ENCODE measurements at regions not wholly inside any gene's neighbourhood (a gene's known extent, or its start where the extent isn't known, plus 50 kb on each side); places are given as distances from the start of the nearest gene placed in this dataset.

- Mint-ChIP-seq H3K27ac (no peak overlapping the region), H3K4me1 (peaks cover 10 to 12% of the 10 kb centered on the region in 2 experiments), H3K4me3 (no peak overlapping the region), H3K9me3 (peaks cover 0 to 6% of the 10 kb centered on the region in 2 experiments; a peak in 2 of 5 replicates), H3K36me3 (ENCODE audit: insufficient read depth in 1 of 3, low read depth in 3 of 3) (peaks cover 0 to 4% (median 0%) of the 10 kb centered on the region in 3 experiments; a peak in 2 of 7 replicates), H3K27me3 (ENCODE audit: low read depth) (no peaks in the 10 kb centered on the region)
- Histone ChIP-seq H2BK12ac (ENCODE audit: insufficient read length, low read depth, low read length) (no peak overlapping the region), H3K18ac (ENCODE audit: insufficient read length, low read depth, low read length) (no peak overlapping the region), H3K56ac (ENCODE audit: insufficient read length, low read depth, low read length) (no peak overlapping the region), H4K8ac (replicated peaks; ENCODE audit: insufficient read length, low read depth, low read length) (no peak overlapping the region), H3K4me2 (ENCODE audit: insufficient read depth, insufficient read length, low read length) (no peak overlapping the region), H3K4ac (ENCODE audit: low read depth, low read length) (no peak overlapping the region), H4K91ac (ENCODE audit: insufficient read length, low read depth, low read length) (no peak overlapping the region), H4K5ac (ENCODE audit: insufficient read length, low read depth, low read length) (no peak overlapping the region), H2BK5ac (ENCODE audit: insufficient read length, low read length) (no peak overlapping the region), H2BK15ac (ENCODE audit: low read depth, low read length) (no peak overlapping the region), H2AFZ (ENCODE audit: low read length) (no peak overlapping the region), H3K79me1 (ENCODE audit: insufficient read depth, low read depth, low read length, poor library complexity, severe bottlenecking) (no peaks in the 10 kb centered on the region), H3K9ac (ENCODE audit: extremely low read depth, insufficient read length, low read length) (no peak overlapping the region), H3K27ac (ENCODE audit: insufficient read length, low read depth, low read length) (no peak overlapping the region), H3K23me2 (ENCODE audit: insufficient read length, low read depth, low read length, poor library complexity, severe bottlenecking) (no peaks in the 10 kb centered on the region), H3T11ph (ENCODE audit: low read length) (no peak overlapping the region), H4K20me1 (ENCODE audit: control insufficient read depth, insufficient read depth, insufficient read length) (no peaks in the 10 kb centered on the region), H2BK120ac (ENCODE audit: low read depth, low read length, poor library complexity, severe bottlenecking) (no peak overlapping the region), H3K9me3 (ENCODE audit: control insufficient read depth, low read depth, low read length) (no peaks in the 10 kb centered on the region), H3K14ac (ENCODE audit: insufficient read depth, low read length) (no peak overlapping the region), H2AK5ac (ENCODE audit: insufficient read length, low read length) (no peak overlapping the region), H2BK20ac (ENCODE audit: low read depth, low read length, poor library complexity, severe bottlenecking) (no peak overlapping the region), H3K23ac (ENCODE audit: insufficient read length, low read depth, low read length) (no peak overlapping the region), H3K79me2 (ENCODE audit: insufficient read depth, low read length) (no peaks in the 10 kb centered on the region), H3K4me1 (ENCODE audit: insufficient read depth, low read length) (no peaks in the 10 kb centered on the region), H3K27me3 (ENCODE audit: insufficient read depth, low read length) (no peaks in the 10 kb centered on the region)
- no peak for DNase-seq
- TF ChIP-seq CTCF (conservative IDR thresholded peaks at IDR 0.05), result no peak
- WGBS (ENCODE audit: extremely low coverage, insufficient read length, low lambda C conversion rate), result no CpG with 5 or more reads among the region's 1 CpG
These were observed 96.2 kb upstream of the RFC3 start for GRCh38 chr13:33721724-33722123.
